ENCODE measurements at regions not wholly inside any gene's neighbourhood (a gene's known extent, or its start where the extent isn't known, plus 50 kb on each side); places are given as distances from the start of the nearest gene placed in this dataset.

- ATAC-seq (ENCODE audit: low read depth) = no peak
- no peaks in the 10 kb centered on the region for H3K36me3 Mint-ChIP-seq (ENCODE audit: low read depth)
- TF ChIP-seq, protein P1, sequence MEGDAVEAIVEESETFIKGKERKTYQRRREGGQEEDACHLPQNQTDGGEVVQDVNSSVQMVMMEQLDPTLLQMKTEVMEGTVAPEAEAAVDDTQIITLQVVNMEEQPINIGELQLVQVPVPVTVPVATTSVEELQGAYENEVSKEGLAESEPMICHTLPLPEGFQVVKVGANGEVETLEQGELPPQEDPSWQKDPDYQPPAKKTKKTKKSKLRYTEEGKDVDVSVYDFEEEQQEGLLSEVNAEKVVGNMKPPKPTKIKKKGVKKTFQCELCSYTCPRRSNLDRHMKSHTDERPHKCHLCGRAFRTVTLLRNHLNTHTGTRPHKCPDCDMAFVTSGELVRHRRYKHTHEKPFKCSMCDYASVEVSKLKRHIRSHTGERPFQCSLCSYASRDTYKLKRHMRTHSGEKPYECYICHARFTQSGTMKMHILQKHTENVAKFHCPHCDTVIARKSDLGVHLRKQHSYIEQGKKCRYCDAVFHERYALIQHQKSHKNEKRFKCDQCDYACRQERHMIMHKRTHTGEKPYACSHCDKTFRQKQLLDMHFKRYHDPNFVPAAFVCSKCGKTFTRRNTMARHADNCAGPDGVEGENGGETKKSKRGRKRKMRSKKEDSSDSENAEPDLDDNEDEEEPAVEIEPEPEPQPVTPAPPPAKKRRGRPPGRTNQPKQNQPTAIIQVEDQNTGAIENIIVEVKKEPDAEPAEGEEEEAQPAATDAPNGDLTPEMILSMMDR (IDR thresholded peaks at IDR 0.05) = no peak
- H3K9me3 Mint-ChIP-seq = no peaks in the 10 kb centered on the region
- H3K4me3 Mint-ChIP-seq = no peak overlapping the region
- intact Hi-C loops (cut with micrococcal nuclease) = no loop called here
- no peaks in the 10 kb centered on the region for H3K4me1 Mint-ChIP-seq
- peaks cover 3% of the 10 kb centered on the region for H3K27me3 Mint-ChIP-seq
- ChIA-PET POLR2A (no interaction called here), CTCF (no interaction called here)
- DNase-seq = no peak
- H3K27ac Mint-ChIP-seq = no peak overlapping the region
These were observed 439.9 kb upstream of the RBMS3 start for GRCh38 chr3:28840976-28841376.

GRCh38 chr3:28841441-28841840, 439.4 kb upstream of the RBMS3 start:
- POLR2A ChIA-PET = no interaction called here
- H3K9me3 Mint-ChIP-seq = no peaks in the 10 kb centered on the region
- ATAC-seq (ENCODE audit: low read depth) = no peak

GRCh38 chr3:28844298-28845005, 436.4 kb upstream of the RBMS3 start:
- H3K27ac Mint-ChIP-seq = no peak overlapping the region
- H3K36me3 Mint-ChIP-seq (ENCODE audit: low read depth) = no peaks in the 10 kb centered on the region
- no peak overlapping the region for H3K4me3 Mint-ChIP-seq
- TF ChIP-seq, protein P1 (IDR thresholded peaks at IDR 0.05) = no peak
- H3K9me3 Mint-ChIP-seq = no peaks in the 10 kb centered on the region
- CTCF ChIA-PET = no interaction called here
- DNase-seq = no peak
- H3K27me3 Mint-ChIP-seq = no peaks in the 10 kb centered on the region
- ATAC-seq (ENCODE audit: low read depth) = no peak
- POLR2A ChIA-PET = no interaction called here
- no peaks in the 10 kb centered on the region for H3K4me1 Mint-ChIP-seq
- intact Hi-C loops (cut with micrococcal nuclease) = no loop called here

More at GRCh38 chr3:28841441-28841840, 439.4 kb upstream of the RBMS3 start:
- H3K4me3 Mint-ChIP-seq = no peak overlapping the region
- no peaks in the 10 kb centered on the region for H3K36me3 Mint-ChIP-seq (ENCODE audit: low read depth)
- peaks cover 3% of the 10 kb centered on the region for H3K27me3 Mint-ChIP-seq
- no peaks in the 10 kb centered on the region for H3K4me1 Mint-ChIP-seq
- H3K27ac Mint-ChIP-seq = no peak overlapping the region
- no peak for DNase-seq
- CTCF ChIA-PET = no interaction called here
- TF ChIP-seq, protein P1 (IDR thresholded peaks at IDR 0.05) = no peak
- intact Hi-C loops (cut with micrococcal nuclease) = no loop called here

- Mint-ChIP-seq H3K4me3 (no peak overlapping the region), H3K36me3 (ENCODE audit: low read depth) (no peaks in the 10 kb centered on the region), H3K9me3 (no peaks in the 10 kb centered on the region), H3K4me1 (no peaks in the 10 kb centered on the region), H3K27me3 (no peaks in the 10 kb centered on the region), H3K27ac (no peak overlapping the region)
- no peak for DNase-seq
- POLR2A ChIA-PET = no interaction called here
- ATAC-seq (ENCODE audit: low read depth) = no peak
- intact Hi-C loops (cut with micrococcal nuclease) = no loop called here
- TF ChIP-seq, protein P1 (IDR thresholded peaks at IDR 0.05) = no peak
- CTCF ChIA-PET = no interaction called here
These were observed 435.9 kb upstream of the RBMS3 start for GRCh38 chr3:28845006-28845324.

DNA sequence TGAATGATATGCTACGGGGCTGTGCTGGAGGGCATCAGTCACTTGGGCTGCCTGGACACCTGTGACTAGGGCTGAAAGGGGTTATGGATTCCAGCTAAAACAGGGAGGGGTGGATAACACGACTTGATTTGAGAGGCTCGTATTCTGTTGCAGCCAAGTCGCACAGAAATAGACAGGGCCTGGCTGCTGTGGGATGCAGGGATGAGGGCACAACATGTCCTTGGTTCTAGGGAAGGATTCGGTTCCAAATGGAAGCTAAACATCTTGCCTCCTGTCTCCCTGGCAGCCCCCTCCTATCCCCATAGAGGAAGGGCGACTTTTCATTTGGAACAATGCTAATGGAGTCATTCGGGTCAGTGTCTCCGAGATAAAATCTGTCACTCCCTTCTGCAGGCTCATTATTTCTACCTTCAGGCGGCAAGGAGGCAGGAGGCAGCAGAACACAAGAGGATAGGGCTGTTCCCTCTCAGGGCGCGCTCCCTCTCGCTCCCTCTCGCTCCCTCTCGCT, 433.8 kb upstream of the RBMS3 start:
- H3K27ac Mint-ChIP-seq = no peak overlapping the region
- intact Hi-C loops (cut with micrococcal nuclease) = no loop called here
- no peaks in the 10 kb centered on the region for H3K4me1 Mint-ChIP-seq
- no peak overlapping the region for H3K4me3 Mint-ChIP-seq
- no peak for ATAC-seq (ENCODE audit: low read depth)
- TF ChIP-seq, protein P1 (IDR thresholded peaks at IDR 0.05) = no peak
- H3K9me3 Mint-ChIP-seq = no peaks in the 10 kb centered on the region
- POLR2A ChIA-PET = no interaction called here
- H3K27me3 Mint-ChIP-seq = no peaks in the 10 kb centered on the region
- no peaks in the 10 kb centered on the region for H3K36me3 Mint-ChIP-seq (ENCODE audit: low read depth)
- DNase-seq = no peak
- CTCF ChIA-PET = no interaction called here
